ENCODE measurements at regions not wholly inside any gene's neighbourhood (a gene's known extent, or its start where the extent isn't known, plus 50 kb on each side); places are given as distances from the start of the nearest gene placed in this dataset.
"Not testable (repeated sequence)": the region's sequence is repeated elsewhere in the genome, so short reads cannot be mapped to it uniquely, and the experiment has no call there.

DNA sequence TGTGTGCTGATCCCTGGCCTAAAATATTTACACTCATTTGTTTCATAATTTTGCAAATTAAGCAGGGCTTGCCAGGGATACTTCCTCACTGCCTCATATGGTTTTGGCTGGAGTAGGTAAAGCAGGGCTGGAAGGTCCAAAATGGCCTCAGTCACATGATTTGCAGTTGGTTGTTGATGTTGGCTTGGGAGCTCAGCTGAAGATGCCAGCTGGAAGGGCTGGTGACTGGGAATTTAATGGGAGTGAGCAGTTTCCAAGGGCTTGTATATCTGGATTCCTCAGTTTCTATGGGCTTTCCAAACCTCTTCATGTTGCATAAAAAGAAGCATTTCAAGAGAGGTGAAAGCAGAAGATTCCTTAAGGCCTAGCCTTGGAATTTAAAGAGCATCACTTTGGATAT, 729.3 kb downstream of the CDH18 start:
- no peak overlapping the region for H3K4me3 Mint-ChIP-seq
- Histone ChIP-seq H3K4me3 (ENCODE audit: low read depth, low read length) (no peak overlapping the region), H3K4me1 (ENCODE audit: control insufficient read depth, insufficient read depth, low read length, poor library complexity, severe bottlenecking) (no peaks in the 10 kb centered on the region), H3K9me3 (ENCODE audit: control insufficient read depth in 2 of 2, low read length in 2 of 2) (no peaks in the 10 kb centered on the region), H3K36me3 (ENCODE audit: control insufficient read depth, insufficient read depth, low read length) (no peaks in the 10 kb centered on the region), H3K27ac (ENCODE audit: insufficient read depth, low read length, poor library complexity, severe bottlenecking) (no peak overlapping the region), H3K27me3 (ENCODE audit: control insufficient read depth, insufficient read depth, low read length) (no peaks in the 10 kb centered on the region)
- H3K9me3 Mint-ChIP-seq, result peaks cover 2 to 24% (median 6%) of the 10 kb centered on the region in 7 donors
- H3K27ac Mint-ChIP-seq, result no peak overlapping the region
- H3K36me3 Mint-ChIP-seq, result no peaks in the 10 kb centered on the region
- no peak for ATAC-seq (ENCODE audit: low read depth in 2 of 2)
- H3K27me3 Mint-ChIP-seq, result no peaks in the 10 kb centered on the region
- no peak for DNase-seq
- H3K4me1 Mint-ChIP-seq, result no peaks in the 10 kb centered on the region

DNA sequence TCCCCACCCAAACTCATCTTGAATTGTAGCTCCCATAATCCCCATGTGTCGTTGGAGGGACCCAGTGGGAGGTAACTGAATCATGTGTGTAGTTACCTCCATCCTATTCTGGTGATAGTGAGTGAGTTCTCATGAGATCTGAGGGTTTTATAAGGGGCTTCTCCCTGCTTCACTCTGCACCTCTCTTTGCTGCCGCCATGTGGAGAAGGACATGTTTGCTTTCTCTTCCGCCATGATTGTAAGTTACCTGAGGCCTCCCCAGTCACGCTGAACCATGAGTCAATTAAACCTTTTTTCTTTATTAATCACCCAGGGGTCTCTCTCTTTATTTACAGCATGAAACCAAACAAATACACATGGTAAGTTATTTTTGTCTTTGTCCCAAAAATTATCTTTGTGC, 726.1 kb downstream of the CDH18 start:
- Mint-ChIP-seq H3K4me3 (no peak overlapping the region), H3K27me3 (no peaks in the 10 kb centered on the region), H3K4me1 (no peaks in the 10 kb centered on the region), H3K27ac (no peak overlapping the region), H3K9me3 (peaks cover 2 to 19% (median 10%) of the 10 kb centered on the region in 7 donors), H3K36me3 (no peaks in the 10 kb centered on the region)
- ATAC-seq (ENCODE audit: low read depth in 2 of 2), result no peak
- Histone ChIP-seq H3K27ac (ENCODE audit: insufficient read depth, low read length, poor library complexity, severe bottlenecking) (no peak overlapping the region), H3K9me3 (ENCODE audit: control insufficient read depth in 2 of 2, low read length in 2 of 2) (no peaks in the 10 kb centered on the region), H3K27me3 (ENCODE audit: control insufficient read depth, insufficient read depth, low read length) (no peaks in the 10 kb centered on the region), H3K4me1 (ENCODE audit: control insufficient read depth, insufficient read depth, low read length, poor library complexity, severe bottlenecking) (no peaks in the 10 kb centered on the region), H3K4me3 (ENCODE audit: low read depth, low read length) (no peak overlapping the region), H3K36me3 (ENCODE audit: control insufficient read depth, insufficient read depth, low read length) (no peaks in the 10 kb centered on the region)
- DNase-seq, result no peak

DNA sequence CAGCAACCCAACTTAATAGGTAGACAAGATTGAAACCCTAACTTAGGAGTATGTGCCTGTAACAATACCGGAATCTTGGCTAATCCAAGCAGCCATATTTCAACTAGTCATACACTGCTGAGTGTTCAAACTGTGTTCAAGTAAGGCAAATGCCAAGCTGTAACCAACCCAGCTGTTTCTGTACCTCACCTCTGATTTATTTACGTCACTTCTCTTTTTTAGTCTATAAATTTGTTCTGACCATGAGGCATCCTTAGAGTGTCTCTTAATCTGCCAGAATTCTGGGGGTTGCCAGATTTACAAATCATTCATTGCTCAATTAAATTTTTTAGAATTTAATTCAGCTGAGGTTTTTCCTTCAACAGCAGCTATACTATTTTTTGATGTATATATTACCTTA, 723.2 kb downstream of the CDH18 start:
- Mint-ChIP-seq H3K4me3 (no peak overlapping the region), H3K27me3 (no peaks in the 10 kb centered on the region)

DNA sequence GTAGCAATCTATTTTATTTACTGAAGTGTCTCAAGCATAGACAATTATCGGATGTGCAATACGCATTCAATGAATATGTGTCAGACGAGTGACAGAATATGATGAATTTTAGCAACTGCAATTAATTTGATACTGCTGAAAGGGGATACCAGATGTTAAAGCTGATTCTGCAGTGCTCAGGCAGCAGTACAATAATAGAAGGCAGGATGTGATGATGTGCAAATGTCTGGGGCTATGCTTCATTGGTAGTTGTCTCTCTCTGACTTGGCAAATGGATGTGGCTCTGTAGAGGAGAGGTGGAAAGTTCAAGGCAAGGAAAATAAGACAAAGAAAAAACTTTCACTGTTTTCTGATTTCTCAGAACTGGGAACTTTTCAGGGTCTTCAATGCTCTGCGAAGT, 721.2 kb downstream of the CDH18 start:
- no peaks in the 10 kb centered on the region for H3K9me3 ChIP-seq (ENCODE audit: control insufficient read depth in 2 of 2, low read length in 2 of 2)
- Mint-ChIP-seq H3K4me1 (no peaks in the 10 kb centered on the region), H3K27ac (no peak overlapping the region), H3K36me3 (no peaks in the 10 kb centered on the region), H3K9me3 (peaks cover 0 to 30% (median 10%) of the 10 kb centered on the region in 7 donors), H3K27me3 (no peaks in the 10 kb centered on the region), H3K4me3 (no peak overlapping the region)
- DNase-seq (no peak), ATAC-seq (ENCODE audit: low read depth in 2 of 2) (no peak)
- no peak overlapping the region for H3K4me3 ChIP-seq (ENCODE audit: low read depth, low read length)
- H3K36me3 ChIP-seq (ENCODE audit: control insufficient read depth, insufficient read depth, low read length), result no peaks in the 10 kb centered on the region
- no peak overlapping the region for H3K27ac ChIP-seq (ENCODE audit: insufficient read depth, low read length, poor library complexity, severe bottlenecking)
- H3K27me3 ChIP-seq (ENCODE audit: control insufficient read depth, insufficient read depth, low read length), result no peaks in the 10 kb centered on the region
- no peaks in the 10 kb centered on the region for H3K4me1 ChIP-seq (ENCODE audit: control insufficient read depth, insufficient read depth, low read length, poor library complexity, severe bottlenecking)

More for the DNA sequence above, 723.2 kb downstream of the CDH18 start:
- Mint-ChIP-seq H3K4me1 (no peaks in the 10 kb centered on the region), H3K9me3 (peaks cover 1 to 31% (median 10%) of the 10 kb centered on the region in 7 donors), H3K27ac (no peak overlapping the region), H3K36me3 (no peaks in the 10 kb centered on the region)
- no peaks in the 10 kb centered on the region for H3K4me1 ChIP-seq (ENCODE audit: control insufficient read depth, insufficient read depth, low read length, poor library complexity, severe bottlenecking)
- DNase-seq (no peak), ATAC-seq (ENCODE audit: low read depth in 2 of 2) (no peak)
- H3K4me3 ChIP-seq (ENCODE audit: low read depth, low read length), result no peak overlapping the region
- H3K27me3 ChIP-seq (ENCODE audit: control insufficient read depth, insufficient read depth, low read length), result no peaks in the 10 kb centered on the region
- no peak overlapping the region for H3K27ac ChIP-seq (ENCODE audit: insufficient read depth, low read length, poor library complexity, severe bottlenecking)
- no peaks in the 10 kb centered on the region for H3K9me3 ChIP-seq (ENCODE audit: control insufficient read depth in 2 of 2, low read length in 2 of 2)
- no peaks in the 10 kb centered on the region for H3K36me3 ChIP-seq (ENCODE audit: control insufficient read depth, insufficient read depth, low read length)

DNA sequence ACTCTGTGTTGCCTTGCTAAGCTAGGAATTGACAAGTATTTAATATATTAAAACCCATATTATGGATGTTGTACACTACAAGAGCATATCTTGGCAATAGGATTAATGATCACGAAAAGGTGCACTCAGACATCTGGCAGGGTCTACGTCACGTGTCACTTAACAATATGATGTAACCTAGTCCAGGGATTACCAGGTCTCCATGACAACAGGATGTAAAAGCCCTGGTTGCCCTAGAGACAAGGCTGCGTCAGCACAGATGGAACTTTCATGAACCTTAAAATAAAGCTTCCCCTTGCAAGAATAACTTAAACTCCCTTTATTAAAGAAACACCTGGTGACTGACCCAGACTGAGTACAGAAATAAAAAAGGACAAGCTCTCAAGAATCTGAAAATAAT, 717.8 kb downstream of the CDH18 start:
- Mint-ChIP-seq H3K27me3 (no peaks in the 10 kb centered on the region), H3K36me3 (no peaks in the 10 kb centered on the region), H3K4me1 (no peaks in the 10 kb centered on the region), H3K27ac (no peak overlapping the region), H3K9me3 (peaks cover 0 to 23% (median 10%) of the 10 kb centered on the region in 7 donors), H3K4me3 (no peak overlapping the region)
- no peak for DNase-seq
- H3K27ac ChIP-seq (ENCODE audit: insufficient read depth, low read length, poor library complexity, severe bottlenecking), result no peak overlapping the region
- no peaks in the 10 kb centered on the region for H3K27me3 ChIP-seq (ENCODE audit: control insufficient read depth, insufficient read depth, low read length)
- no peaks in the 10 kb centered on the region for H3K36me3 ChIP-seq (ENCODE audit: control insufficient read depth, insufficient read depth, low read length)
- no peak overlapping the region for H3K4me3 ChIP-seq (ENCODE audit: low read depth, low read length)
- H3K9me3 ChIP-seq (ENCODE audit: control insufficient read depth in 2 of 2, low read length in 2 of 2), result peaks cover 0 to under 1% of the 10 kb centered on the region in 2 experiments
- ATAC-seq (ENCODE audit: low read depth in 2 of 2), result no peak
- H3K4me1 ChIP-seq (ENCODE audit: control insufficient read depth, insufficient read depth, low read length, poor library complexity, severe bottlenecking), result no peaks in the 10 kb centered on the region

DNA sequence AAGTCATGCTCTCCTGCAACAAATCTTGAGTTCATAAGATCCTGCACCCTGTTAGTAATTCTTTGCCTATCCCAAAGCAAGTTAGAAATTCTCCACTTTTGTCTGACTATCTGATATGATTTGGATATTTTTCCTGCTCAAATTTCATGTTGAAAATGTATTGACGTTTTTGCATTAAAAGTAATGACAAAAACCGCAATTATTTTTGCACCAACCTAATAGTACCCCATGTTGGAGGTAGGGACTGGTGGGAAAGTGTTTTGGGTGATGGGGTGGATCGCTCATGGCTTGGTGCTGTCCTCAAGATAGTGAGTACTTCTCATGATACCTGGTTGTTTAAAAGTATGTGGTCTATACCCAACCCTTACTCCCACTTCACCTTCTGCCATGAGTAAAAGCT, 713.4 kb downstream of the CDH18 start:
- Mint-ChIP-seq H3K9me3 (peaks cover 4 to 21% (median 11%) of the 10 kb centered on the region in 7 donors), H3K27me3 (no peaks in the 10 kb centered on the region), H3K4me3 (no peak overlapping the region), H3K27ac (no peak overlapping the region), H3K36me3 (no peaks in the 10 kb centered on the region), H3K4me1 (no peaks in the 10 kb centered on the region)
- Histone ChIP-seq H3K9me3 (ENCODE audit: control insufficient read depth in 2 of 2, low read length in 2 of 2) (peaks cover 2 to 3% of the 10 kb centered on the region in 2 experiments), H3K36me3 (ENCODE audit: control insufficient read depth, insufficient read depth, low read length) (no peaks in the 10 kb centered on the region), H3K27ac (ENCODE audit: insufficient read depth, low read length, poor library complexity, severe bottlenecking) (no peak overlapping the region), H3K27me3 (ENCODE audit: control insufficient read depth, insufficient read depth, low read length) (no peaks in the 10 kb centered on the region), H3K4me1 (ENCODE audit: control insufficient read depth, insufficient read depth, low read length, poor library complexity, severe bottlenecking) (no peaks in the 10 kb centered on the region), H3K4me3 (ENCODE audit: low read depth, low read length) (no peak overlapping the region)
- no peak for ATAC-seq (ENCODE audit: low read depth in 2 of 2)
- no peak for DNase-seq

DNA sequence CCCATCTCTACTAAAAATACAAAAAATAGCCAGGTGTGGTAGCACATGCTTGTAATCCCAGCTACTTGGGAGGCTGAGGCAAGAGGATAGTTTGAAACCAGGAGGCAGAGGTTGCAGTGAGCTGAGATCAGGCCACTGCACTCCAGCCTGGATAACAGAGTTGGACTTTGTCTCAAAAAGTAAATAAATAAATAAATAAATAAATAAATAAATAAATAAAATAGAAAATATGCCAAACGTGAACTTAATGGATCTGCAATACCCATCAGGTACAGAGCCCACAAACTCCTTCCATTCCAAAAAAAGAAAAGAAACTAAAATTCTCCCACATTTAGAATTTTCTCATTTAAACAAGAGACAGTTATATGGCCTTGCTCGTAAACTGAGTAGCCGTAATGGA, 702.7 kb downstream of the CDH18 start:
- Histone ChIP-seq H3K27ac (ENCODE audit: insufficient read depth, low read length, poor library complexity, severe bottlenecking) (no peak overlapping the region), H3K27me3 (ENCODE audit: control insufficient read depth, insufficient read depth, low read length) (no peaks in the 10 kb centered on the region), H3K36me3 (ENCODE audit: control insufficient read depth, insufficient read depth, low read length) (no peaks in the 10 kb centered on the region), H3K4me3 (ENCODE audit: low read depth, low read length) (no peak overlapping the region), H3K4me1 (ENCODE audit: control insufficient read depth, insufficient read depth, low read length, poor library complexity, severe bottlenecking) (no peaks in the 10 kb centered on the region), H3K9me3 (ENCODE audit: control insufficient read depth in 2 of 2, low read length in 2 of 2) (no peaks in the 10 kb centered on the region)
- H3K27ac Mint-ChIP-seq, result no peak overlapping the region
- no peaks in the 10 kb centered on the region for H3K4me1 Mint-ChIP-seq
- H3K36me3 Mint-ChIP-seq, result no peaks in the 10 kb centered on the region
- no peak overlapping the region for H3K4me3 Mint-ChIP-seq
- ATAC-seq (ENCODE audit: low read depth in 2 of 2), result no peak
- no peaks in the 10 kb centered on the region for H3K27me3 Mint-ChIP-seq
- DNase-seq, result no peak
- H3K9me3 Mint-ChIP-seq, result peaks cover 0 to 28% (median 8%) of the 10 kb centered on the region in 7 donors

DNA sequence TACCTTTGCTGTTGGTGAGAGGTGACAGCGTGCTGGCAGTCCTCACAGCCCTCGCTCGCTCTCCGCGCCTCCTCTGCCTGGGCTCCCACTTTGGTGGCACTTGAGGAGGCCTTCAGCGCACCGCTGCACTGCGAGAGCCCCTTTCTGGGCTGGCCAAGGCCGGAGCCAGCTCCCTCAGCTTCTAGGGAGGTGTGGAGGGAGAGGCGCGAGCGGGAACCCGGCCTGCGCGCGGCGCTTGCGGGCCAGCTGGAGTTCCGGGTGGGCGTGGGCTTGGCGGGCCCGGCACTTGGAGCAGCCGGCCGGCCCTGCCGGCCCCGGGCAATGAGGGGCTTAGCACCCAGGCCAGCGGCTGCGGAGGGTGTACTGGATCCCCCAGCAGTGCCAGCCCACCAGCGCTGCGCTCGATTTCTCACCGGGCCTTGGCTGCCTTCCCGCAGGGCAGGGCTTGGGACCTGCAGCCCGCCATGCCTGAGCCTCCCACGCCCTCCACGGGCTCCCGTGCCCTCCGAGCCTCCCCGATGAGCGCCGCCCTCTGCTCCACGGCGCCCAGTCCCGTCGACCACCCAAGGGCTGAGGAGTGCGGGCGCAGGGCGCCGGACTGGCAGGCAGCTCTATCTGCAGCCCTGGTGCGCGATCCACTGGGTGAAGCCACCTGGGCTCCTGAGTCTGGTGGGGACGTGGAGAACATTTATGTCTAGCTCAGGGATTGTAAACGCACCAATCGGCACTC, 700.3 kb downstream of the CDH18 start:
- H3K4me1 ChIP-seq (ENCODE audit: control insufficient read depth, insufficient read depth, low read length, poor library complexity, severe bottlenecking); H3K4me1 Mint-ChIP-seq; H3K36me3 ChIP-seq (ENCODE audit: control insufficient read depth, insufficient read depth, low read length); H3K36me3 Mint-ChIP-seq; H3K27ac ChIP-seq (ENCODE audit: insufficient read depth, low read length, poor library complexity, severe bottlenecking); H3K27me3 ChIP-seq (ENCODE audit: control insufficient read depth, insufficient read depth, low read length); H3K4me3 ChIP-seq (ENCODE audit: low read depth, low read length); ATAC-seq (ENCODE audit: low read depth in 2 of 2); H3K4me3 Mint-ChIP-seq; H3K27me3 Mint-ChIP-seq; DNase-seq; H3K9me3 ChIP-seq (ENCODE audit: control insufficient read depth in 2 of 2, low read length in 2 of 2); H3K27ac Mint-ChIP-seq: not testable (repeated sequence)
- peaks cover 5 to 25% (median 8%) of the 10 kb centered on the region in 7 donors for H3K9me3 Mint-ChIP-seq
